ENCODE measurements at regions not wholly inside any gene's neighbourhood (a gene's known extent, or its start where the extent isn't known, plus 50 kb on each side); places are given as distances from the start of the nearest gene placed in this dataset.

GRCh38 chr4:24279911-24280375 is 304.4 kb downstream of the DHX15 start:
- Histone ChIP-seq H3K4ac (replicated peaks; ENCODE audit: insufficient read length, low read depth, low read length) (no peak overlapping the region), H3K27me3 (replicated peaks in 1 of 4; ENCODE audit: control insufficient read depth in 3 of 4, extremely low read depth in 1 of 4, insufficient read depth in 3 of 4, low read length in 3 of 4) (no peaks in the 10 kb centered on the region), H2AK5ac (ENCODE audit: low read depth, low read length) (no peak overlapping the region), H2BK12ac (ENCODE audit: low read depth, low read length) (no peak overlapping the region), H3K27ac (ENCODE audit: low read depth, low read length) (no peak overlapping the region), H2BK5ac (ENCODE audit: low read depth, low read length) (no peak overlapping the region), H4K5ac (ENCODE audit: insufficient read length, low read depth, low read length) (no peak overlapping the region), H3K4me3 (ENCODE audit: extremely low read depth in 1 of 4, insufficient read depth in 2 of 4, low read depth in 3 of 4, low read length in 4 of 4) (no peak overlapping the region), H4K8ac (ENCODE audit: extremely low read depth, insufficient read depth, low read length) (no peak overlapping the region), H2BK120ac (replicated peaks; ENCODE audit: low read depth, low read length) (no peak overlapping the region), H3K23me2 (ENCODE audit: low read depth, low read length) (no peaks in the 10 kb centered on the region), H3K4me2 (ENCODE audit: insufficient read depth in 1 of 2, low read depth in 2 of 2, low read length in 2 of 2) (no peak overlapping the region), H3K56ac (replicated peaks; ENCODE audit: insufficient read length, low read depth, low read length) (no peak overlapping the region), H3K18ac (ENCODE audit: extremely low read depth, low read length) (no peak overlapping the region), H3K79me2 (ENCODE audit: control insufficient read depth in 1 of 2, insufficient read depth in 2 of 2, low read length in 2 of 2) (no peaks in the 10 kb centered on the region), H3K23ac (ENCODE audit: insufficient read length) (no peak overlapping the region), H3K14ac (ENCODE audit: insufficient read length) (no peak overlapping the region), H3K4me1 (replicated peaks in 1 of 4; ENCODE audit: control insufficient read depth in 3 of 4, insufficient read depth in 4 of 4, low read length in 3 of 4) (peaks cover 2 to 9% (median 5%) of the 10 kb centered on the region in 4 experiments; a peak in 4 of 7 replicates), H4K91ac (replicated peaks; ENCODE audit: insufficient read length, low read length) (no peak overlapping the region), H2AFZ (ENCODE audit: low read length) (no peak overlapping the region), H2BK20ac (ENCODE audit: low read length) (no peak overlapping the region), H2BK15ac (ENCODE audit: low read length) (no peak overlapping the region), H3K79me1 (ENCODE audit: low read depth, low read length) (no peaks in the 10 kb centered on the region), H4K20me1 (replicated peaks in 1 of 2; ENCODE audit: control insufficient read depth in 1 of 2, insufficient read depth in 2 of 2, low read length in 2 of 2) (no peaks in the 10 kb centered on the region), H3K9me3 (ENCODE audit: insufficient read depth in 2 of 2, low read depth in 1 of 2, low read length in 1 of 2) (no peaks in the 10 kb centered on the region), H3K9ac (replicated peaks in 1 of 4; ENCODE audit: extremely low read depth in 1 of 4, low read depth in 3 of 4, low read length in 3 of 4) (no peak overlapping the region), H3K36me3 (ENCODE audit: control insufficient read depth in 2 of 4, insufficient read depth in 4 of 4, low read length in 3 of 4) (no peaks in the 10 kb centered on the region)
- DNase-seq (ENCODE audit: low read depth in 1 of 2, low spot score in 2 of 2) (no peak), FAIRE-seq (no peak)
- CTCF ChIA-PET (ENCODE audit: partially characterized antibody) = interaction anchor here (0.6 to 1.3 kb wide), 8 partner anchors 8 to 946 kb away, joined by 3 to 4 read pairs (median 3); no protein-coding TSS in a partner anchor
- POLR2A ChIA-PET (ENCODE audit: partially characterized antibody) = interaction anchor here (0.7 kb wide), 1 partner anchor 1079 kb away, joined by 3 read pairs; no protein-coding TSS in a partner anchor
- TF ChIP-seq SP2 (IDR thresholded peaks at IDR 0.05; ENCODE audit: low read length) = no peak
- no peak for TF ChIP-seq RXRA (IDR thresholded peaks at IDR 0.05; ENCODE audit: insufficient read depth, low read depth, low read length)
- 71% methylated on average over 9 of the region's 9 CpGs; no CpG with 5 or more reads in 1 of the 2 experiments for WGBS, 2 experiments (ENCODE audit: extremely low coverage in 1 of 2, insufficient coverage in 1 of 2, insufficient read length in 1 of 2, insufficient replicate concordance in 2 of 2, low coverage in 1 of 2, low lambda C conversion rate in 2 of 2, missing lambda C conversion rate in 1 of 2)
